Osteoblast (primary cell): ENCODE measurements at regions not wholly inside any gene's neighbourhood (a gene's known extent, or its start where the extent isn't known, plus 50 kb on each side); places are given as distances from the start of the nearest gene placed in this dataset.

Experiments used
- DNase-seq: peaks from one replicate; pipeline ENCODE4 v3.0.0; 2011; ENCODE audit warnings: low spot score, mixed read lengths; ENCODE audit not compliant: insufficient read length; ENCODE audit errors: missing footprints
- H2AFZ ChIP-seq: 2 replicates; pipeline ENCODE4 v1.6.0; 2011; ENCODE audit warnings: mild to moderate bottlenecking, low read length
- H3K27ac ChIP-seq: 2 replicates; pipeline ENCODE4 v1.5.1; 2011; ENCODE audit warnings: mild to moderate bottlenecking, low read depth, low read length, moderate library complexity
- H3K27me3 ChIP-seq: 2 replicates; pipeline ENCODE4 v1.6.0; 2012; ENCODE audit warnings: mild to moderate bottlenecking, control low read depth, inconsistent platforms, low read length, moderate library complexity; ENCODE audit not compliant: insufficient read depth
- H3K36me3 ChIP-seq: 2 replicates; pipeline ENCODE4 v1.5.1; 2011; ENCODE audit warnings: mild to moderate bottlenecking, low read length, control low read depth, moderate library complexity; ENCODE audit not compliant: insufficient read depth
- H3K4me1 ChIP-seq: 2 replicates; pipeline ENCODE4 v1.5.1; 2011; ENCODE audit warnings: mild to moderate bottlenecking, low read length, control low read depth, moderate library complexity; ENCODE audit not compliant: insufficient read depth
- H3K4me2 ChIP-seq: 2 replicates; pipeline ENCODE4 v1.6.0; 2011; ENCODE audit warnings: mild to moderate bottlenecking, low read length; ENCODE audit not compliant: insufficient read depth
- H3K4me3 ChIP-seq: fragments of 200-600 bp; sonication (generic); 3 replicates; pipeline ENCODE4 v1.5.1; 2012; ENCODE audit warnings: mild to moderate bottlenecking, low read length, inconsistent platforms; ENCODE audit not compliant: insufficient read depth
- H3K79me2 ChIP-seq: 2 replicates; pipeline ENCODE4 v1.6.0; 2012; ENCODE audit warnings: mild to moderate bottlenecking, low read length, control low read depth, inconsistent platforms; ENCODE audit not compliant: insufficient read depth
- H3K9me3 ChIP-seq: 2 replicates; pipeline ENCODE4 v1.5.1; 2011; ENCODE audit warnings: low read depth, low read length, control low read depth
- H4K20me1 ChIP-seq: 2 replicates; pipeline ENCODE4 v1.6.0; 2012; ENCODE audit warnings: mild to moderate bottlenecking, low read length, control low read depth; ENCODE audit not compliant: insufficient read depth
- TF ChIP-seq, protein P1 (sequence below): IDR thresholded peaks from 2 replicates; pipeline ENCODE4 v1.5.1; 2011; ENCODE audit warnings: mild to moderate bottlenecking, low read depth, low read length, moderate library complexity; ENCODE audit errors: extremely low read depth

DNA sequence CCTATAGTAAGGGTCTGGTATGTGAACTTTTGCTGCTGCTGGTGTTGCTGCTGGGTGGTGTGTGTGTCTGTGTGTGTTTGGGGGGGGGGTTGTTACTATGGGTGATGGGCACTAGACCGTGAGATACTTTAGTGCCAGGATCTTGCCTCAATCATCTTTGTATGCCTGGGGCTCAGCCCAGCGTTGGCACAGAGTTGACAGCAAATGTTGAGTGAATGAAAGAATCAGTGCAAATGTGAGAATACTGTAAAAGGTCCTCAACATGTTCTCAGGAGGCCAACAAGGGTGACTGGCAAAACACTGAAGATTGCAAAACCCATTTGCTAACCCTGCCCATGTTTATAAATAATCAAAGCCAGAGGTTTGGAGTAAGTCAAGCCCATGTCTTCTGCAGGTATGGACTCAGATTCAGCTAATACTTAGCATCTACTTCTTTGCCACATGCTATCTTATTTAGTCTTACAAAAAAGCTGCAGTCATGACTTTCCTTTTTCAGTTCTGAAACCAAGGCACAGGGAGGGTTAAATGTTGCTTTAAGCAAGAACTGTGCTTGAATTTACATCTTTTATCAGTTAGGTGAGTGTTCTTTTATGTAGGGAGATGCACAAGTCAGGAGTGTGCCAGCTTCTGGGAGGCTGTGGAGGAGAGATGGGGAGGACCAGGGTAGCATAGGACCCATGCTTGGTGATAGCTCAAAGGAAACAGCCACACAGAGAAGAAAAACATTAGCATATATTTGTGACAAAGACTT is 125.3 kb upstream of the SPACA1 start:
- Histone ChIP-seq H3K4me3 (no peak overlapping the region), H3K9me3 (no peaks in the 10 kb centered on the region), H3K36me3 (no peaks in the 10 kb centered on the region), H3K4me1 (no peaks in the 10 kb centered on the region), H2AFZ (no peak overlapping the region), H3K4me2 (no peak overlapping the region), H4K20me1 (no peaks in the 10 kb centered on the region), H3K79me2 (no peaks in the 10 kb centered on the region), H3K27me3 (peaks cover 30% of the 10 kb centered on the region), H3K27ac (no peak overlapping the region)
- no peak for DNase-seq
- TF ChIP-seq, protein P1, sequence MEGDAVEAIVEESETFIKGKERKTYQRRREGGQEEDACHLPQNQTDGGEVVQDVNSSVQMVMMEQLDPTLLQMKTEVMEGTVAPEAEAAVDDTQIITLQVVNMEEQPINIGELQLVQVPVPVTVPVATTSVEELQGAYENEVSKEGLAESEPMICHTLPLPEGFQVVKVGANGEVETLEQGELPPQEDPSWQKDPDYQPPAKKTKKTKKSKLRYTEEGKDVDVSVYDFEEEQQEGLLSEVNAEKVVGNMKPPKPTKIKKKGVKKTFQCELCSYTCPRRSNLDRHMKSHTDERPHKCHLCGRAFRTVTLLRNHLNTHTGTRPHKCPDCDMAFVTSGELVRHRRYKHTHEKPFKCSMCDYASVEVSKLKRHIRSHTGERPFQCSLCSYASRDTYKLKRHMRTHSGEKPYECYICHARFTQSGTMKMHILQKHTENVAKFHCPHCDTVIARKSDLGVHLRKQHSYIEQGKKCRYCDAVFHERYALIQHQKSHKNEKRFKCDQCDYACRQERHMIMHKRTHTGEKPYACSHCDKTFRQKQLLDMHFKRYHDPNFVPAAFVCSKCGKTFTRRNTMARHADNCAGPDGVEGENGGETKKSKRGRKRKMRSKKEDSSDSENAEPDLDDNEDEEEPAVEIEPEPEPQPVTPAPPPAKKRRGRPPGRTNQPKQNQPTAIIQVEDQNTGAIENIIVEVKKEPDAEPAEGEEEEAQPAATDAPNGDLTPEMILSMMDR = no peak

DNA sequence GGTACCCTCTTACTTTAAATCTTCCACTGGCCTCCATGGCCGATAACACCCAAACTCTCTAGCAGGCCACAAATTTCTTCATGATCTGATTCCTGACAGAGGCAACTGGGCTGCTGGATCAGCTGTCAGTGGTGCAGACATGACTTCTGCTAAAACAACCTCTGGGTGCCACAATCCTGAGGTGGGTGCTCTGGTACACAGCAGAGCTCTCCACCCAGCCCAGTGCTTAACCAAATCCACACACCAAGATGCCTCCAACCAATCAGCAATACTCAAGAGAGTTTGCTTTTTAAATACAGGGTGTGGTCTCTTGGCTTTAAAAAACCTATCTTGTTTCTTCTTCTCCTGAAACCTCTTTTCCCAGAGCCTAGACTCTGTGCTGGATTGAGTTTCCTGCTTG is 126.6 kb upstream of the SPACA1 start:
- Histone ChIP-seq H2AFZ (no peak overlapping the region), H4K20me1 (no peaks in the 10 kb centered on the region), H3K4me3 (no peak overlapping the region), H3K36me3 (no peaks in the 10 kb centered on the region), H3K27ac (no peak overlapping the region), H3K4me2 (no peak overlapping the region), H3K4me1 (no peaks in the 10 kb centered on the region), H3K9me3 (no peaks in the 10 kb centered on the region), H3K79me2 (no peaks in the 10 kb centered on the region), H3K27me3 (peaks cover 40% of the 10 kb centered on the region)
- no peak for DNase-seq
- TF ChIP-seq, protein P1 = no peak

DNA sequence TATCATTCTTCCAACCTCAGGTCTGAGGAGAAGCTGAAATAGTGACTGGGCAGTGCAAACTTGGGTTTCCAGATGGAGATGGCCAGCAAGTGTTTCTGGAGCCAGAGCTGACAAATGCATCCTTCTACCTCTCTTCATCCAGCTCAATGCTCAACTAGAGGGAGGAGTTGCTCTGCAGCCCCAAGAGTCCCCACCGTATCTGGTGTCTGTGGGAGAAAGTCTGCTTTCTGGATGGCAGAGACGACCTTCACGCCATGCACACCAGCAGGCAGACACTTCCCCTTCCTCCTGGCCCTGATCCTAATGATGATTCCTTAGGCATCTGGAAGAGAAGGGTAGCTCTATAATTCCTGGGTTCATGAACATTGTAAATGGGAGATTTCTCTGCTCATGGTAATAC is 127.4 kb upstream of the SPACA1 start:
- Histone ChIP-seq H3K4me2 (no peak overlapping the region), H3K27ac (no peak overlapping the region), H3K4me1 (no peaks in the 10 kb centered on the region), H3K79me2 (no peaks in the 10 kb centered on the region), H4K20me1 (no peaks in the 10 kb centered on the region), H3K27me3 (peaks cover 47% of the 10 kb centered on the region), H3K36me3 (no peaks in the 10 kb centered on the region), H3K4me3 (no peak overlapping the region), H3K9me3 (no peaks in the 10 kb centered on the region), H2AFZ (no peak overlapping the region)
- TF ChIP-seq, protein P1 = no peak
- peak; percentile 51 for DNase-seq

DNA sequence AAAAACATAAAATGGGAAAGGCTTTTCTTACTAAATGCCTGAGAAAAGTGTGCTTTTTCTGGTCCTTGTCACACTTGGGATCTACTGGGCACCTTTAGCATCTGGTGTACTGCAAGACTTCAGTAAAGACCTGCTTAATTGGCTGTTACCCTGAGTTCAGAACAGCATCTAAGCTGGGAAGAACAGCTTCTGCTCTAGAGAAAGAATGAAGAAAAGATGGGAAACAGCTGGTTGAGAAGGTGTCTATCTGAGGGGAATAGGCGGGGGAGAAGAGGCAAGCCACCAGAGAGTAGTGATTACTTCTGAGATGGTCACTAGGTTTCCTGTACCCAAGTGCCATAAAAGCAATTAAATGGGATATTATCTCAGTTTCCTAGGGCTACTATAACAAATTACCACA is 128.2 kb upstream of the SPACA1 start:
- H3K4me1 ChIP-seq = no peaks in the 10 kb centered on the region
- H3K27me3 ChIP-seq = peaks cover 47% of the 10 kb centered on the region
- TF ChIP-seq, protein P1 = no peak
- no peak for DNase-seq
- no peaks in the 10 kb centered on the region for H3K9me3 ChIP-seq
- no peak overlapping the region for H2AFZ ChIP-seq
- H3K4me3 ChIP-seq = no peak overlapping the region
- no peak overlapping the region for H3K4me2 ChIP-seq
- H4K20me1 ChIP-seq = no peaks in the 10 kb centered on the region
- no peak overlapping the region for H3K27ac ChIP-seq
- H3K79me2 ChIP-seq = no peaks in the 10 kb centered on the region
- no peaks in the 10 kb centered on the region for H3K36me3 ChIP-seq
